ENCODE measurements at regions not wholly inside any gene's neighbourhood (a gene's known extent, or its start where the extent isn't known, plus 50 kb on each side); places are given as distances from the start of the nearest gene placed in this dataset.

DNA sequence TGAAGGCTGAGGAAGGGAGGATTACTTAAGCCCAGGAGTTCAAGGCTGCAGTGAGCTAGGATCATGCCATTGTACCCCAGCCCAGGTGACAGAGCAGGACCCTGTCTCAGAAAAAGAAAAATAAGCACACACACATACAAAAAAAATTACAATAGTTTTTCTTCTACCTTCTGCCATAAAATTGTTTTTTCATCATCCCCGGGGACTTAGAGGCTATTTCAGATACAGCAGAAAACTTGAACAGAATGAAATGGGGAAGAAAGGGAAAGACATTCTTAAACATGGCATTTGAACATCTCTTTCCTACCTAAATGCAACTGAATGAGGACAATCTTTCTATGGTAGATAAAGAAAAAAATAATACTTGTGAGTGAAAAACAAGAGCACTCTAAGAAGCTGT lies 109.1 kb downstream of the KCTD12 start:
- TF ChIP-seq, protein P1, sequence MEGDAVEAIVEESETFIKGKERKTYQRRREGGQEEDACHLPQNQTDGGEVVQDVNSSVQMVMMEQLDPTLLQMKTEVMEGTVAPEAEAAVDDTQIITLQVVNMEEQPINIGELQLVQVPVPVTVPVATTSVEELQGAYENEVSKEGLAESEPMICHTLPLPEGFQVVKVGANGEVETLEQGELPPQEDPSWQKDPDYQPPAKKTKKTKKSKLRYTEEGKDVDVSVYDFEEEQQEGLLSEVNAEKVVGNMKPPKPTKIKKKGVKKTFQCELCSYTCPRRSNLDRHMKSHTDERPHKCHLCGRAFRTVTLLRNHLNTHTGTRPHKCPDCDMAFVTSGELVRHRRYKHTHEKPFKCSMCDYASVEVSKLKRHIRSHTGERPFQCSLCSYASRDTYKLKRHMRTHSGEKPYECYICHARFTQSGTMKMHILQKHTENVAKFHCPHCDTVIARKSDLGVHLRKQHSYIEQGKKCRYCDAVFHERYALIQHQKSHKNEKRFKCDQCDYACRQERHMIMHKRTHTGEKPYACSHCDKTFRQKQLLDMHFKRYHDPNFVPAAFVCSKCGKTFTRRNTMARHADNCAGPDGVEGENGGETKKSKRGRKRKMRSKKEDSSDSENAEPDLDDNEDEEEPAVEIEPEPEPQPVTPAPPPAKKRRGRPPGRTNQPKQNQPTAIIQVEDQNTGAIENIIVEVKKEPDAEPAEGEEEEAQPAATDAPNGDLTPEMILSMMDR (IDR thresholded peaks at IDR 0.05), result no peak
- TF ChIP-seq POLR2A (IDR thresholded peaks at IDR 0.05), result no peak

Data from Peyer's patch (tissue), 4 donors.